K562 (cell line): ENCODE measurements at regions not wholly inside any gene's neighbourhood (a gene's known extent, or its start where the extent isn't known, plus 50 kb on each side); places are given as distances from the start of the nearest gene placed in this dataset.

Experiments
- HDAC2 ChIP-seq: fragments of 450-650 bp; IDR thresholded peaks from 2 replicates; pipeline ENCODE4 v1.6.1; 2016; ENCODE audit warnings: mild to moderate bottlenecking
- PCBP2 ChIP-seq: fragments of 200-400 bp; formaldehyde crosslinking; IDR thresholded peaks from 2 replicates; pipeline ENCODE4 v1.6.1; 2018; ENCODE audit warnings: low read length, low read depth, mild to moderate bottlenecking, moderate library complexity; ENCODE audit not compliant: poor library complexity, severe bottlenecking
- PHB ChIP-seq: fragments of 250-450 bp; sonication (Bioruptor Pico); IDR thresholded peaks from 2 replicates; pipeline ENCODE4 v1.5.0; 2021
- PHF21A ChIP-seq: fragments of 450-650 bp; IDR thresholded peaks from 2 replicates; pipeline ENCODE4 v1.6.1; 2017; ENCODE audit warnings: low read depth, borderline replicate concordance
- RCOR1 ChIP-seq, 2 experiments: IDR thresholded peaks; 2 replicates each; pipeline ENCODE4 v1.6.1; 2012; ENCODE audit warnings: low read depth in 2 of 2, low read length in 2 of 2, borderline replicate concordance in 1 of 2, improper control_type of control experiment in 1 of 2
- ZNF551 ChIP-seq: fragments of 250-450 bp; sonication (Bioruptor Pico); IDR thresholded peaks from 2 replicates; pipeline ENCODE4 v1.5.0; 2021; ENCODE audit warnings: mild to moderate bottlenecking, moderate library complexity
- TF ChIP-seq, protein P1 (sequence below): fragments of 250-450 bp; sonication (Bioruptor Pico); IDR thresholded peaks from 2 replicates; pipeline ENCODE4 v1.4.0; 2020; ENCODE audit warnings: mild to moderate bottlenecking, moderate library complexity
- TF ChIP-seq, protein P2 (sequence below): fragments of 250-450 bp; sonication (Bioruptor Pico); IDR thresholded peaks from 2 replicates; pipeline ENCODE4 v1.8.0; 2021; ENCODE audit warnings: borderline replicate concordance, mild to moderate bottlenecking, moderate library complexity; ENCODE audit not compliant: poor library complexity, severe bottlenecking
- TF ChIP-seq, protein P3 (sequence below), 2 experiments: fragments of 450-650 bp; IDR thresholded peaks; 2 replicates each; pipeline ENCODE4 v1.6.1; 2016

DNA sequence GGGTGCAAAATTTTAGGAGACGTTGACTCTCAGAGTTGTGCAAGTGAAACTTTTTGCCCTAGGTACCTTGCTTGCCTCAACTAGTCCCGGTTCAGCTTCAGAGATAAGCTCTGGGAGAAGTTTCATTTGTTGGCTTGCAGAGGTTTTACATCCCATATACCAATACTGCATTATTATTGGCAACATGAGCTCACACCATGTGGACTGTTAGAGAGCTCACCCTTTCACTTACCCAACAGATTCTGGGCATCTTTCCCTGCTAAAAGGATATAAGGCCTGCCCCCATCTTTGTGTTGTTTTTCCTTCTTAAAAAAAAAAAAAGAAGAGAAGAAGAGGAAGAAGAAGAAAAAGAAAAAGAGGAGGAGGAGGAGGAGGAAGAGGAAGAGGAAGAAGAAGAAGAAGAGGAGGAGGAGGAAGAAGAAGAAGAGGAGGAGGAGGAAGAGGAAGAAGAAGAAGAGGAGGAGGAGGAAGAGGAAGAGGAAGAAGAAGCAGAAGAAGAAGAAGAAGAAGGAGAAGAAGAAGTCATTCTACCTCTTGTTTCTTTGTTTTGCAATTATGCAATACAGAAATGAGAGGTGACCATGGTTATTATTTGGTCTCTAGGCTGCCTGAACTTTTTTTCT is 292.6 kb upstream of the IRX3 start (continued):
- TF ChIP-seq PHF21A, result no peak
- no peak for TF ChIP-seq RCOR1 (IDR thresholded peaks at IDR 0.05; ENCODE audit: borderline replicate concordance in 1 of 2, low read depth in 2 of 2, low read length in 2 of 2)
- TF ChIP-seq, protein P1, sequence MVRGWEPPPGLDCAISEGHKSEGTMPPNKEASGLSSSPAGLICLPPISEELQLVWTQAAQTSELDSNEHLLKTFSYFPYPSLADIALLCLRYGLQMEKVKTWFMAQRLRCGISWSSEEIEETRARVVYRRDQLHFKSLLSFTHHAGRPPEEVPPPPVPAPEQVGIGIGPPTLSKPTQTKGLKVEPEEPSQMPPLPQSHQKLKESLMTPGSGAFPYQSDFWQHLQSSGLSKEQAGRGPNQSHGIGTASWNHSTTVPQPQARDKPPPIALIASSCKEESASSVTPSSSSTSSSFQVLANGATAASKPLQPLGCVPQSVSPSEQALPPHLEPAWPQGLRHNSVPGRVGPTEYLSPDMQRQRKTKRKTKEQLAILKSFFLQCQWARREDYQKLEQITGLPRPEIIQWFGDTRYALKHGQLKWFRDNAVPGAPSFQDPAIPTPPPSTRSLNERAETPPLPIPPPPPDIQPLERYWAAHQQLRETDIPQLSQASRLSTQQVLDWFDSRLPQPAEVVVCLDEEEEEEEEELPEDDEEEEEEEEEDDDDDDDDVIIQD (CRISPR knock-in tag), result no peak
- no peak for TF ChIP-seq PHB (CRISPR knock-in tag)
- TF ChIP-seq, protein P2, sequence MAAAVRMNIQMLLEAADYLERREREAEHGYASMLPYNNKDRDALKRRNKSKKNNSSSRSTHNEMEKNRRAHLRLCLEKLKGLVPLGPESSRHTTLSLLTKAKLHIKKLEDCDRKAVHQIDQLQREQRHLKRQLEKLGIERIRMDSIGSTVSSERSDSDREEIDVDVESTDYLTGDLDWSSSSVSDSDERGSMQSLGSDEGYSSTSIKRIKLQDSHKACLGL (CRISPR knock-in tag), result no peak
- TF ChIP-seq, protein P3, sequence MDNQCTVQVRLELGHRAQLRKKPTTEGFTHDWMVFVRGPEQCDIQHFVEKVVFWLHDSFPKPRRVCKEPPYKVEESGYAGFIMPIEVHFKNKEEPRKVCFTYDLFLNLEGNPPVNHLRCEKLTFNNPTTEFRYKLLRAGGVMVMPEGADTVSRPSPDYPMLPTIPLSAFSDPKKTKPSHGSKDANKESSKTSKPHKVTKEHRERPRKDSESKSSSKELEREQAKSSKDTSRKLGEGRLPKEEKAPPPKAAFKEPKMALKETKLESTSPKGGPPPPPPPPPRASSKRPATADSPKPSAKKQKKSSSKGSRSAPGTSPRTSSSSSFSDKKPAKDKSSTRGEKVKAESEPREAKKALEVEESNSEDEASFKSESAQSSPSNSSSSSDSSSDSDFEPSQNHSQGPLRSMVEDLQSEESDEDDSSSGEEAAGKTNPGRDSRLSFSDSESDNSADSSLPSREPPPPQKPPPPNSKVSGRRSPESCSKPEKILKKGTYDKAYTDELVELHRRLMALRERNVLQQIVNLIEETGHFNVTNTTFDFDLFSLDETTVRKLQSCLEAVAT (IDR thresholded peaks at IDR 0.05), result no peak
- no peak for TF ChIP-seq PCBP2
- TF ChIP-seq HDAC2, result no peak
- no peak for TF ChIP-seq ZNF551 (CRISPR knock-in tag)
